ENCODE measurements at regions not wholly inside any gene's neighbourhood (a gene's known extent, or its start where the extent isn't known, plus 50 kb on each side); places are given as distances from the start of the nearest gene placed in this dataset.

GRCh38 chr6:10033223-10033829 is 381.5 kb downstream of the TFAP2A start:
- no peak overlapping the region for H3K4me3 ChIP-seq (ENCODE audit: low read depth, low read length)
- H3K27me3 ChIP-seq (ENCODE audit: control insufficient read depth, insufficient read depth, low read length), result no peaks in the 10 kb centered on the region
- H3K4me1 ChIP-seq (ENCODE audit: control insufficient read depth, insufficient read depth, low read length), result no peaks in the 10 kb centered on the region
- no peak overlapping the region for H3K27ac ChIP-seq (ENCODE audit: low read depth, low read length)
- WGBS (ENCODE audit: insufficient coverage), result 27% methylated on average over 2 of the region's 10 CpGs
- H3K9me3 ChIP-seq (ENCODE audit: control insufficient read depth, insufficient read depth, low read length), result no peaks in the 10 kb centered on the region
- no peaks in the 10 kb centered on the region for H3K36me3 ChIP-seq (ENCODE audit: control insufficient read depth, insufficient read depth, low read length)
- peak in 2 of 6 donors; percentile 4 to 51 for DNase-seq (ENCODE audit: low read depth in 4 of 6, low spot score in 6 of 6)

- 100% methylated on average over 1 of the region's 2 CpGs for WGBS (ENCODE audit: insufficient coverage)
- Histone ChIP-seq H3K27ac (ENCODE audit: low read depth, low read length) (no peak overlapping the region), H3K36me3 (ENCODE audit: control insufficient read depth, insufficient read depth, low read length) (no peaks in the 10 kb centered on the region), H3K9me3 (ENCODE audit: control insufficient read depth, insufficient read depth, low read length) (no peaks in the 10 kb centered on the region), H3K4me3 (ENCODE audit: low read depth, low read length) (no peak overlapping the region), H3K4me1 (ENCODE audit: control insufficient read depth, insufficient read depth, low read length) (no peaks in the 10 kb centered on the region), H3K27me3 (ENCODE audit: control insufficient read depth, insufficient read depth, low read length) (no peaks in the 10 kb centered on the region)
- no peak for DNase-seq (ENCODE audit: low read depth in 4 of 6, low spot score in 6 of 6)
Observed at GRCh38 chr6:10031617-10032016, 383.3 kb downstream of the TFAP2A start.

- Histone ChIP-seq H3K27me3 (ENCODE audit: control insufficient read depth, insufficient read depth, low read length) (no peaks in the 10 kb centered on the region), H3K9me3 (ENCODE audit: control insufficient read depth, insufficient read depth, low read length) (no peaks in the 10 kb centered on the region), H3K27ac (ENCODE audit: low read depth, low read length) (no peak overlapping the region), H3K36me3 (ENCODE audit: control insufficient read depth, insufficient read depth, low read length) (no peaks in the 10 kb centered on the region), H3K4me3 (ENCODE audit: low read depth, low read length) (no peak overlapping the region), H3K4me1 (ENCODE audit: control insufficient read depth, insufficient read depth, low read length) (no peaks in the 10 kb centered on the region)
- WGBS (ENCODE audit: insufficient coverage), result 57% methylated on average over 1 of the region's 8 CpGs
- no peak for DNase-seq (ENCODE audit: low read depth in 4 of 6, low spot score in 6 of 6)
Observed at GRCh38 chr6:10030942-10031537, 383.8 kb downstream of the TFAP2A start.

GRCh38 chr6:10028222-10028621 is 386.7 kb downstream of the TFAP2A start:
- no peaks in the 10 kb centered on the region for H3K9me3 ChIP-seq (ENCODE audit: control insufficient read depth, insufficient read depth, low read length)
- H3K36me3 ChIP-seq (ENCODE audit: control insufficient read depth, insufficient read depth, low read length), result no peaks in the 10 kb centered on the region
- no peaks in the 10 kb centered on the region for H3K4me1 ChIP-seq (ENCODE audit: control insufficient read depth, insufficient read depth, low read length)
- no peak overlapping the region for H3K4me3 ChIP-seq (ENCODE audit: low read depth, low read length)
- DNase-seq (ENCODE audit: low read depth in 4 of 6, low spot score in 6 of 6), result no peak
- no CpG with 5 or more reads among the region's 4 CpGs for WGBS (ENCODE audit: insufficient coverage)
- no peak overlapping the region for H3K27ac ChIP-seq (ENCODE audit: low read depth, low read length)
- H3K27me3 ChIP-seq (ENCODE audit: control insufficient read depth, insufficient read depth, low read length), result no peaks in the 10 kb centered on the region

GRCh38 chr6:10019851-10020250 is 395.0 kb downstream of the TFAP2A start:
- DNase-seq (ENCODE audit: low read depth in 4 of 6, low spot score in 6 of 6), result no peak
- no peak overlapping the region for H3K27ac ChIP-seq (ENCODE audit: low read depth, low read length)
- H3K27me3 ChIP-seq (ENCODE audit: control insufficient read depth, insufficient read depth, low read length), result no peaks in the 10 kb centered on the region
- no peaks in the 10 kb centered on the region for H3K9me3 ChIP-seq (ENCODE audit: control insufficient read depth, insufficient read depth, low read length)
- 92% methylated on average over 2 of the region's 3 CpGs for WGBS (ENCODE audit: insufficient coverage)
- H3K4me3 ChIP-seq (ENCODE audit: low read depth, low read length), result no peak overlapping the region
- no peaks in the 10 kb centered on the region for H3K36me3 ChIP-seq (ENCODE audit: control insufficient read depth, insufficient read depth, low read length)
- H3K4me1 ChIP-seq (ENCODE audit: control insufficient read depth, insufficient read depth, low read length), result no peaks in the 10 kb centered on the region

GRCh38 chr6:10014557-10014956 is 400.3 kb downstream of the TFAP2A start:
- H3K27me3 ChIP-seq (ENCODE audit: control insufficient read depth, insufficient read depth, low read length), result no peaks in the 10 kb centered on the region
- no peak overlapping the region for H3K4me3 ChIP-seq (ENCODE audit: low read depth, low read length)
- no peaks in the 10 kb centered on the region for H3K4me1 ChIP-seq (ENCODE audit: control insufficient read depth, insufficient read depth, low read length)
- H3K27ac ChIP-seq (ENCODE audit: low read depth, low read length), result no peak overlapping the region
- WGBS (ENCODE audit: insufficient coverage), result 50% methylated on average over 3 of the region's 5 CpGs
- DNase-seq (ENCODE audit: low read depth in 4 of 6, low spot score in 6 of 6), result peak in 4 of 6 donors; percentile 13 to 82 (median 33)
- H3K9me3 ChIP-seq (ENCODE audit: control insufficient read depth, insufficient read depth, low read length), result no peaks in the 10 kb centered on the region
- no peaks in the 10 kb centered on the region for H3K36me3 ChIP-seq (ENCODE audit: control insufficient read depth, insufficient read depth, low read length)

- Histone ChIP-seq H3K27ac (ENCODE audit: low read depth, low read length) (no peak overlapping the region), H3K36me3 (ENCODE audit: control insufficient read depth, insufficient read depth, low read length) (no peaks in the 10 kb centered on the region), H3K4me1 (ENCODE audit: control insufficient read depth, insufficient read depth, low read length) (no peaks in the 10 kb centered on the region), H3K27me3 (ENCODE audit: control insufficient read depth, insufficient read depth, low read length) (no peaks in the 10 kb centered on the region), H3K9me3 (ENCODE audit: control insufficient read depth, insufficient read depth, low read length) (no peaks in the 10 kb centered on the region), H3K4me3 (ENCODE audit: low read depth, low read length) (no peak overlapping the region)
- DNase-seq (ENCODE audit: low read depth in 4 of 6, low spot score in 6 of 6), result no peak
- 89% methylated on average over 1 of the region's 3 CpGs for WGBS (ENCODE audit: insufficient coverage)
Observed at GRCh38 chr6:10000551-10000950, 414.3 kb downstream of the TFAP2A start.

- peak in 1 of 6 donors; percentile 20 for DNase-seq (ENCODE audit: low read depth in 4 of 6, low spot score in 6 of 6)
Observed at GRCh38 chr6:9999796-10000195, 415.1 kb downstream of the TFAP2A start.

GRCh38 chr6:9986273-9986672 is 428.6 kb downstream of the TFAP2A start:
- whole genome bisulfite sequencing (ENCODE audit: insufficient coverage), result 92% methylated on average over 1 of the region's 2 CpGs
- DNase-seq (ENCODE audit: low read depth in 4 of 6, low spot score in 6 of 6), result no peak
- Histone ChIP-seq H3K4me3 (ENCODE audit: low read depth, low read length) (no peak overlapping the region), H3K27ac (ENCODE audit: low read depth, low read length) (no peak overlapping the region), H3K4me1 (ENCODE audit: control insufficient read depth, insufficient read depth, low read length) (no peaks in the 10 kb centered on the region), H3K9me3 (ENCODE audit: control insufficient read depth, insufficient read depth, low read length) (no peaks in the 10 kb centered on the region), H3K27me3 (ENCODE audit: control insufficient read depth, insufficient read depth, low read length) (no peaks in the 10 kb centered on the region), H3K36me3 (ENCODE audit: control insufficient read depth, insufficient read depth, low read length) (no peaks in the 10 kb centered on the region)

More at GRCh38 chr6:9999796-10000195, 415.1 kb downstream of the TFAP2A start:
- Histone ChIP-seq H3K27me3 (ENCODE audit: control insufficient read depth, insufficient read depth, low read length) (no peaks in the 10 kb centered on the region), H3K27ac (ENCODE audit: low read depth, low read length) (no peak overlapping the region), H3K9me3 (ENCODE audit: control insufficient read depth, insufficient read depth, low read length) (no peaks in the 10 kb centered on the region), H3K4me3 (ENCODE audit: low read depth, low read length) (no peak overlapping the region), H3K4me1 (ENCODE audit: control insufficient read depth, insufficient read depth, low read length) (no peaks in the 10 kb centered on the region), H3K36me3 (ENCODE audit: control insufficient read depth, insufficient read depth, low read length) (no peaks in the 10 kb centered on the region)
- WGBS (ENCODE audit: insufficient coverage), result 67% methylated on average over 1 of the region's 3 CpGs

GRCh38 chr6:9985481-9985880 is 429.4 kb downstream of the TFAP2A start:
- Histone ChIP-seq H3K4me1 (ENCODE audit: control insufficient read depth, insufficient read depth, low read length) (no peaks in the 10 kb centered on the region), H3K27me3 (ENCODE audit: control insufficient read depth, insufficient read depth, low read length) (no peaks in the 10 kb centered on the region), H3K27ac (ENCODE audit: low read depth, low read length) (no peak overlapping the region), H3K9me3 (ENCODE audit: control insufficient read depth, insufficient read depth, low read length) (no peaks in the 10 kb centered on the region), H3K36me3 (ENCODE audit: control insufficient read depth, insufficient read depth, low read length) (no peaks in the 10 kb centered on the region), H3K4me3 (ENCODE audit: low read depth, low read length) (no peak overlapping the region)
- DNase-seq (ENCODE audit: low read depth in 4 of 6, low spot score in 6 of 6), result peak in 1 of 6 donors; percentile 9

All from spinal cord (tissue), 9 donors.